Tibial nerve (tissue), 4 donors: ENCODE measurements at regions not wholly inside any gene's neighbourhood (a gene's known extent, or its start where the extent isn't known, plus 50 kb on each side); places are given as distances from the start of the nearest gene placed in this dataset.

Source experiments
- DNase-seq, 2 donors: peaks; one replicate each; pipeline ENCODE4 v3.0.0-alpha.2; 2019; ENCODE audit warnings: low spot score in 2 of 2
- H3K27ac ChIP-seq, 4 donors: fragments of 200-600 bp; sonication (generic) in 3 of 4; one replicate each; pipeline ENCODE4 v1.5.1; 2017 to 2019; ENCODE audit warnings: mild to moderate bottlenecking in 1 of 4
- H3K27me3 ChIP-seq, 2 donors: fragments of 200-600 bp; sonication (generic) in 1 of 2; one replicate each; pipeline versions ENCODE4 v1.5.1 to v1.6.0; 2017 to 2019
- H3K36me3 ChIP-seq, 3 donors: fragments of 200-600 bp; sonication (generic); one replicate each; pipeline ENCODE4 v1.5.1; 2018 to 2019
- H3K4me1 ChIP-seq, 4 donors: fragments of 200-600 bp; sonication (generic) in 3 of 4; one replicate each; pipeline ENCODE4 v1.5.1; 2017 to 2019
- H3K4me3 ChIP-seq, 4 donors: fragments of 200-600 bp; sonication (generic) in 3 of 4; one replicate each; pipeline ENCODE4 v1.5.1; 2017 to 2019; ENCODE audit warnings: mild to moderate bottlenecking in 1 of 4, moderate library complexity in 1 of 4
- H3K9me3 ChIP-seq, 4 donors: fragments of 200-600 bp; sonication (generic) in 3 of 4; one replicate each; pipeline ENCODE4 v1.5.1; 2017 to 2019
- CTCF ChIP-seq, 5 experiments: fragments of 200-600 bp in 3 of 5; fragments of 450-650 bp in 2 of 5; sonication (generic) in 3 of 5; IDR thresholded peaks; one replicate each; pipeline ENCODE4 v1.5.1; 2016 to 2019; ENCODE audit warnings: antibody characterized with exemption in 5 of 5, mild to moderate bottlenecking in 3 of 5, moderate library complexity in 2 of 5
- EP300 ChIP-seq, 2 donors: sonication (generic); formaldehyde crosslinking; IDR thresholded peaks; one replicate each; pipeline ENCODE4 v1.6.1; 2017; ENCODE audit warnings: antibody characterized with exemption in 2 of 2, mild to moderate bottlenecking in 1 of 2
- POLR2A ChIP-seq, 2 donors: fragments of 450-650 bp; IDR thresholded peaks; one replicate each; pipeline ENCODE4 v1.6.1; 2017; ENCODE audit warnings: antibody characterized with exemption in 2 of 2, mild to moderate bottlenecking in 2 of 2, moderate library complexity in 2 of 2
- whole genome bisulfite sequencing, 2 donors: methylation state at CpG; one replicate each; pipeline ENCODE4 v1.1.5; 2018; 5-methylcytosine and 5-hydroxymethylcytosine counted together

- Histone ChIP-seq H3K9me3 (peaks cover 0 to 12% (median 0%) of the 10 kb centered on the region in 4 donors), H3K27me3 (no peaks in the 10 kb centered on the region)
- WGBS, 2 donors, result 87 to 90% methylated on average over 10 of the region's 10 CpGs
Measured at GRCh38 chr1:244186372-244186771, 135.3 kb downstream of the ZBTB18 start.

GRCh38 chr1:244187310-244187709 lies 136.2 kb downstream of the ZBTB18 start:
- Histone ChIP-seq H3K27me3 (no peaks in the 10 kb centered on the region), H3K36me3 (no peaks in the 10 kb centered on the region), H3K4me3 (no peak overlapping the region), H3K4me1 (no peaks in the 10 kb centered on the region), H3K9me3 (peaks cover 0 to 12% (median 0%) of the 10 kb centered on the region in 4 donors), H3K27ac (no peak overlapping the region)
- TF ChIP-seq POLR2A (IDR thresholded peaks at IDR 0.05) (no peak), EP300 (IDR thresholded peaks at IDR 0.05) (no peak), CTCF (IDR thresholded peaks at IDR 0.05) (no peak)
- 77 to 96% methylated on average over 5 to 12 of the region's 12 CpGs for WGBS, 2 donors
- DNase-seq, result no peak

More at GRCh38 chr1:244186372-244186771, 135.3 kb downstream of the ZBTB18 start:
- no peak overlapping the region for H3K27ac ChIP-seq
- no peak for DNase-seq
- H3K4me3 ChIP-seq, result no peak overlapping the region
- no peak for TF ChIP-seq POLR2A (IDR thresholded peaks at IDR 0.05)
- no peak for TF ChIP-seq CTCF (IDR thresholded peaks at IDR 0.05)
- no peak for TF ChIP-seq EP300 (IDR thresholded peaks at IDR 0.05)
- no peaks in the 10 kb centered on the region for H3K4me1 ChIP-seq
- H3K36me3 ChIP-seq, result no peaks in the 10 kb centered on the region

- no peak for DNase-seq
- TF ChIP-seq POLR2A (IDR thresholded peaks at IDR 0.05), result no peak
- TF ChIP-seq CTCF (IDR thresholded peaks at IDR 0.05), result no peak
- TF ChIP-seq EP300 (IDR thresholded peaks at IDR 0.05), result no peak
- Histone ChIP-seq H3K36me3 (no peaks in the 10 kb centered on the region), H3K4me3 (no peak overlapping the region), H3K27me3 (peaks cover 0 to 3% of the 10 kb centered on the region in 2 donors), H3K9me3 (peaks cover 0 to 12% (median 0%) of the 10 kb centered on the region in 4 donors), H3K4me1 (no peaks in the 10 kb centered on the region), H3K27ac (no peak overlapping the region)
- WGBS, 2 donors, result 85 to 96% methylated on average over 5 of the region's 5 CpGs
Measured at GRCh38 chr1:244191581-244191980, 140.5 kb downstream of the ZBTB18 start.

GRCh38 chr1:244192325-244192724 lies 141.2 kb downstream of the ZBTB18 start:
- H3K9me3 ChIP-seq, result peaks cover 0 to 12% (median 0%) of the 10 kb centered on the region in 4 donors
- no peak overlapping the region for H3K4me3 ChIP-seq
- WGBS, 2 donors, result 82 to 87% methylated on average over 3 of the region's 3 CpGs
- H3K4me1 ChIP-seq, result no peaks in the 10 kb centered on the region
- TF ChIP-seq EP300 (IDR thresholded peaks at IDR 0.05), result no peak
- TF ChIP-seq CTCF (IDR thresholded peaks at IDR 0.05), result no peak
- no peak for TF ChIP-seq POLR2A (IDR thresholded peaks at IDR 0.05)
- H3K27me3 ChIP-seq, result peaks cover 0 to 3% of the 10 kb centered on the region in 2 donors
- no peak for DNase-seq
- no peak overlapping the region for H3K27ac ChIP-seq
- H3K36me3 ChIP-seq, result no peaks in the 10 kb centered on the region

GRCh38 chr1:244196571-244197285 lies 145.6 kb downstream of the ZBTB18 start:
- no peak overlapping the region for H3K27ac ChIP-seq
- TF ChIP-seq EP300 (IDR thresholded peaks at IDR 0.05) (no peak), CTCF (IDR thresholded peaks at IDR 0.05) (no peak), POLR2A (IDR thresholded peaks at IDR 0.05) (no peak)
- H3K36me3 ChIP-seq, result no peaks in the 10 kb centered on the region
- no peak overlapping the region for H3K4me3 ChIP-seq
- H3K9me3 ChIP-seq, result no peaks in the 10 kb centered on the region
- no peak for DNase-seq
- 85 to 87% methylated on average over 6 of the region's 6 CpGs for WGBS, 2 donors
- no peaks in the 10 kb centered on the region for H3K4me1 ChIP-seq
- peaks cover 0 to 3% of the 10 kb centered on the region in 2 donors for H3K27me3 ChIP-seq
